Hematopoietic multipotent progenitor cell treated with erythropoietin and hydrocortisone succinate and interleukin-3 and kit ligand, for 6 days (in vitro differentiated cells): ENCODE measurements at regions not wholly inside any gene's neighbourhood (a gene's known extent, or its start where the extent isn't known, plus 50 kb on each side); places are given as distances from the start of the nearest gene placed in this dataset.

Experiments used
- DNase-seq: peaks from one replicate; pipeline ENCODE4 v3.0.0-alpha.2; 2015

DNA sequence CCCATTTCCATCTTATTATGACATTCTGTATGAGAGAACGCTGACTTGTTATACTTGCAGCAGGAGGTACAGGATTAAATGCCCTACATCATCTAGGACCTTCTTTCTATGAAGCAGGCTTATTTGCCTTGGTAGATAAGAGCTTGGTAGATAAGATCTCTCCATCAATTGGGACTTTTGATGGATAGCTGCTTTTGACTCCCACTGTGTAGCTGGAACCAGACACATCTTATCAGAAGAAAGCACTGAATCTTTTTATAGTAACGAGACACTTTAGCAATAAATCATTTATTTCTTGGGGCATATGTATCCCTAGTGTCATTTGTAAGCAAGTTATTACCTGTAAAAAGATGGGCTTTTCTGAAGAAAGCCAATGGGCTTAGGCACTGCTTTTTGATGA, 613.9 kb downstream of the TECRL start:
- no peak for DNase-seq

- no peak for DNase-seq
Measured at GRCh38 chr4:63790377-63790776, 618.9 kb downstream of the TECRL start.

GRCh38 chr4:63788271-63788670, 621.0 kb downstream of the TECRL start:
- DNase-seq: no peak

DNA sequence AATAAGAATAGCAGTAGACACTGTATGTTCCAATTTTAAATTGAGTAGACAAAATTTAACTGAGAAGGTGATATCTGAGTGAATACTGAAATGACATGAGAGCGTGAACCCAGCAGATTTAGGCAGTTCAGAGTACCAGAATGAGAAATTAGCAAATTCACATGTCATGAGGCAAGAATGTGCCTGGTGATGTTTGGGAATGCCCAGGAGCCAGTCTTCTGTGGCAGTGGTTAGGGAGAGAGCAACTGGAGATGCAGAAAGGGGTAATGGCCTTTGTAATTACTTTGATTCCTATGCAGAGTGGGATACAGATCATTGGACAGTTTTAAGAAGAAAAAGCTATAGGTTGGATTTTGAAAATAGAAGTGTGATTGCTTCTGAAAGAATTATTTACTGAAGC, 621.9 kb downstream of the TECRL start:
- DNase-seq: no peak

- DNase-seq: no peak
Measured at GRCh38 chr4:63786171-63786570, 623.1 kb downstream of the TECRL start.

DNA sequence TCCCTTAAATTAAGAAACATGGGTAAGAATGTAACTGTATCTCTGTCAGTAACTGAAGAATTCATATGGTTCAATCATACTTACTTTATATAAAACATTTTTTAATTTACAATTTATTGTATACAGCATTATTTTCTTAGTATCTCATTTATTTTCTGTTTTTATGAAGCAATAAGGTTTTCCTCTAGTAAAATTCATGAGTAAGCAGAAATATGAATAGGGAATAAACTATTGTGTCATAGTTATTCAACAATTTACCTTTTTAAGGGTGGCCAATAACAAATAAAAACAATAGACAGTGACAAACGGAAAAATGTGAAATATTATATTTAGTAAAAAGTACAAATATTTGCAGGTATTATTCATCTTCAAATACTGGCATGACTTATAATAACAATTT, 624.4 kb downstream of the TECRL start:
- DNase-seq: no peak

DNA sequence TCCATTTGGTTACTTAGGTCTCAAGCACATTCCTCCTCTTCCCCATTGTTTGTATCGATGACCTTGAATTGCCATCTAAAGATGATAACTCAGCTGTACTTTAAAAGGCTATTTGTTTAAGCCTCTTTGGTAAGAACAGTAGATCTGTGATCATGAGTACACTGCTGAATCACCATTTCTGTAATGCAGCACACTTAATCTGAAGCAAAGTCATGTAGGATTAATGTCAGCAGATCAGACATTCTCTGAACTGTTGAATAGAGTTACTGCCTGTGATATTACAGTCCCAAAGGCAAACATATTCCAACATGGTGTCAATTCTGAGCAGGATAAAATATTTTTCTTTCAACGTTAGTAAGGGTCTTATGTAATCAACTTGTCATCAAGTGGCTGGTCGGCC, 631.6 kb downstream of the TECRL start:
- no peak for DNase-seq

DNA sequence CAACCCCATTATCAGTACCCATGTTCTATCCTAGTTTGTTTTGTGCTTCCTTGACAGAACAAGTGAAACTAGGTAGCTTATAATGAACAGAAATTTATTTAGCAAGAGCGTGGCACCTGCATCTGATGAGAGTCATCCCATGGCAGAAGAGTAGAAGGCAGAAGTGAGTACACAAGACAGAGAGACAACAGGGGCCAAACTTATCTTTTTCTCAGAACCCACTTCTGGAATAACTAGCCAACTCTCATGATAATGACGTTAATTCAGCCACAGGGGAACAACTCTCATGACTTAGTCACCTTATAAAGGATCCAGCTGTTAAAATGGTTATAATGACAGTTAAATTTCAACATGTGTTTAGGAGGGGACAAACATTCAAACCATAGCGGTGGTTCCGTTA, 644.9 kb downstream of the TECRL start:
- DNase-seq: no peak

GRCh38 chr4:63757929-63758328, 651.3 kb downstream of the TECRL start:
- no peak for DNase-seq

GRCh38 chr4:63742882-63743281, 666.4 kb downstream of the TECRL start:
- DNase-seq: no peak

DNA sequence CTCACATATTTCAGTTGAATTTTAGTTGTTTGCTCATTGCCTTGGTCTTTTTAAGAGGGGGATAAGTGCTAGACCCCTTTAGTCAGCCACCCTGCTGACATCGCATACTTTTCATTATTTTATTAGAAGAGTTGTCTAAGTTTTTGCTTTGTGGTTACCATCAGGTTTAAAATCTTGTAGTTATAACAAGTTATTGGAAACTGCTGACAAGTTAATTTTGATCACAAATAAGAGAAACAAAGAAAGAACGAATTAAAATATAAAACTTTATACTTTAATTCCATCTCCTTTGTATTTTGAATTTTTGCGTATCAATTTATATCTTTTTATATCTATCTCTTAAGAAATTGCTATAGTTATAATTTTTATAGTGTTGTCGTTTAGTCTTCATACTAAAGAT, 679.7 kb downstream of the TECRL start:
- DNase-seq: no peak

GRCh38 chr4:63728480-63729177, 680.6 kb downstream of the TECRL start:
- no peak for DNase-seq

- DNase-seq: peak; percentile 8
Measured at GRCh38 chr4:63717384-63717783, 691.9 kb downstream of the TECRL start.

- no peak for DNase-seq
Measured at GRCh38 chr4:63708661-63709060, 700.6 kb downstream of the TECRL start.

GRCh38 chr4:63700569-63700968, 708.7 kb downstream of the TECRL start:
- no peak for DNase-seq

DNA sequence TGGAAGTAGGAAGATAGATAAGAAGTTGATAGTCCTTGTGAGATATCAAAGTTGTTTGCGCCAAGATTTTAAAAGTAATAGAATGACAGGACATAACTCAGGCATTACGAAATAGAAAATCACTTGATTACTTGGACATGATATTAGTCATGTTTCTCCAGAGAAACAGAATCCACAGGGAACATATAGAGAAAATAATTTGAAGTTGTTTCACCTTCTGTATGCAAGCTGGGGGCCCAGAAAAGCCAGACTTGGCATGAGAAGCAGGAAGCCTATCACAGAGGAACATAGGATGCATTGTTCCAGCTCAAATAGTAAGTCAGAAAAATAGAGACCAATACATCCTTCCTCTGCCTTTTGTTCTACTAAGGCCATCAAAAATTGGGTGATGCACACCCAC, 715.9 kb downstream of the TECRL start:
- no peak for DNase-seq

DNA sequence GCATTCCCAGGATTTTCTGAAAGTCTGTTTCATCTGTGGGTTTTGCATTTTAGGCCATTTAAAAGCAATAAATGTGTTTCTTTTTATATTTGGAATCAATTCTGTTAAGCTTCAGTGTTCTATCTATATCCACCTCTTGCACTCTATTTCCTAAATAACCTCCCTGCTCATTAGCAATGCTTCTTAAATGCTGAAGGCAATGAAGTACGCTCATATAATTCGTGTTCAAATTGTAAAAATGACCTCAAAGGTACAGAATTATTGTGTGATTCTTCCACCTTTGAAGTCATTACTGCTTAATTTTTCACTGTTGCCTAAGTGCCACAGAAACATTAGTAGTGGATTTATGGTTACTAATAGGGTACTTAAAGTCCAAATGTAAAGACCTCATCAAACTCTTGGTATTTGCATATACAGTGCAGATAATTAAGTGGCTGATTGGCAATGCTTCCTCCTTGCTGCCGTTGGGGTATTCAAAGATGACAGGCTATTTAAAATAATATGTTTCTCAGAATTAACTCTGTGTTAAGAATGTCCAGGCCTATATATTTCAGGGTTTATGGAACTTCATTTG, 730.8 kb downstream of the TECRL start:
- no peak for DNase-seq

DNA sequence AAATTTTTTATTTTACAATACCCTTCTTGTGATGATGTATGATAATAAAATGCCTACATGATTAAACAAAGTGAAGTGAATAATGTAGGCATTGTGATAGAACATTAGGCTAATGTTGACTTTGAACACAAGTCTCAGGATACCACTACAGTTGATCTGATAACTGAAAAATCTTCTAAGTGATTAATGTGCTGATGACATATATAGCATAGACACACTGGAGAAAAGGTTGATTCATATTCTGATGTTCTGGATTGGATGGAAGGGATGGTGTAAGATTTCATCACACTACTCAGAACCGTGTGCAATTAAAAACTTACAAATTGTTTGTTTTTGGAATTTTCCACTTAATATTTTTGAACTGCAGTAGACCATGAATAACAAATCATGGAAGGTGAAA, 738.5 kb downstream of the TECRL start:
- no peak for DNase-seq

- DNase-seq: no peak
Measured at GRCh38 chr4:63663870-63664269, 745.4 kb downstream of the TECRL start.

GRCh38 chr4:63644396-63644795, 764.9 kb downstream of the TECRL start:
- DNase-seq: no peak

DNA sequence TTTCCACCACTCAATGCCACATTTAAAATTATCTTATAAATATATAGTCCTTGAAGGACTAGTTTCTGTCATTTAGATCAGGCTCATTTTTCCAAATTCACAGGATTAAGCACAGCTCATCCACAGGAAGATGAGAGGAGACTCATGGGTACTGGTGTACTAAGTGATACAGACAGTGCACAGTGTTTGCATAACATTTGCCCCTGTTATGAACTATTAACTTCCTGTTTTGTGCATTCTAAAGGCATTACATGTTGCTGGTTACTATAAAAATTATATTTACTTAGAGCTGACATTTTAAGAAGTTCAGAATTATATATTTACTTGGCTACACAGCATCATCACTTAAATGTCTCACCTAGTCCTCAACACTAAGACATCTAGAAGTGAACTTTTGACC, 772.0 kb downstream of the TECRL start:
- DNase-seq: no peak

- DNase-seq: no peak
Measured at GRCh38 chr4:63632858-63633257, 776.4 kb downstream of the TECRL start.

DNA sequence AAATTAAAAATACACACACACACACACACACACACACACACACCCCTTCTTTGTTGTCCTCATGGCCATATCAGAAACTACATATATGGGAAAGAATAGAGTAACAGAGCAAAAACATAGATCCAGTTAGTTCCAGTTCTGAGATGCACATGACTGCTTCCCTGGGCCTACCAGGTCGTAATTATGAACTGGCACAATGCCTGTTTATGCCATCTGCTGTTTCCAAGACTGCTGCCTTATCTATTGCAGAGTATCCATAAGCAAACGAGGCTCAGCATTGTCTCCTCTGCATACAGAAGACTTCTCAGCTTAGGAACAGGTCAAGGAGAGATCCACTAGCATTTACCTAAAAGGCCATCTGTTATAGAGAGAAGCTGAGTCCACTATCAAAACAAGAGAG, 789.0 kb downstream of the TECRL start:
- no peak for DNase-seq

DNA sequence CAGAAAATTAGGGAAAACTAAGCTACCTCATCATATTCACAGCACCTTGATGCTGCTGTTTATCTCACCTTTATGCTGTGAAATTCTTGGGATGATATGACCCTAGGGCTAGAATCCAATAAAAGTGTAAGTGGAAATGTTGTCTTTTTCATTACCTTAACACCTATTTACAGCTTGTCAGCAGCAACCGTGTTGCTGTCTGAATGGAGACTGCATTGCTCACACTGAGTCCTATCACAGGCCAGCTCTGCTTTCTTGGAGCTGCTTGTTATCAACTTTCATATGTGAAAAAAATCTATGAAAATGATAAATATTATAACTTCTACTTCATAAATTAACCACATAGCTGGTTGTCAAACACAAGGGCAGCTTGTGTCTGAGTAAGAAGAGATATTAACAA, 789.5 kb downstream of the TECRL start:
- DNase-seq: no peak
